ENCODE measurements at regions not wholly inside any gene's neighbourhood (a gene's known extent, or its start where the extent isn't known, plus 50 kb on each side); places are given as distances from the start of the nearest gene placed in this dataset.

- TF ChIP-seq ZNF747 (CRISPR knock-in tag; IDR thresholded peaks at IDR 0.05; ENCODE audit: borderline replicate concordance) (no peak), ZKSCAN5 (CRISPR knock-in tag; IDR thresholded peaks at IDR 0.05) (no peak), BHLHE40 (IDR thresholded peaks at IDR 0.05; ENCODE audit: low read length) (no peak), HNRNPL (IDR thresholded peaks at IDR 0.05; ENCODE audit: low read depth, low read length) (no peak), JUN (CRISPR knock-in tag; IDR thresholded peaks at IDR 0.05) (peak; percentile 56; the same call in 1 of the 2 replicates), ZNF180 (CRISPR knock-in tag; IDR thresholded peaks at IDR 0.05; ENCODE audit: borderline replicate concordance, low read depth) (no peak), ELF1 (CRISPR knock-in tag; IDR thresholded peaks at IDR 0.05) (no peak), UBTF (CRISPR knock-in tag; IDR thresholded peaks at IDR 0.05) (peak; percentile 53), ARID2 (CRISPR knock-in tag; IDR thresholded peaks at IDR 0.05; ENCODE audit: borderline replicate concordance) (peak; percentile 48; the same call in 1 of the 2 replicates), MAX (IDR thresholded peaks at IDR 0.05) (peak; percentile 24; the same call in 1 of the 2 replicates), TFE3 (CRISPR knock-in tag; IDR thresholded peaks at IDR 0.05) (peak; percentile 90), ZNF121 (CRISPR knock-in tag; IDR thresholded peaks at IDR 0.05) (peak; percentile 15; the same call in 1 of the 2 replicates), SOX13 (IDR thresholded peaks at IDR 0.05) (peak; percentile 92), SOX13 (CRISPR knock-in tag; conservative IDR thresholded peaks at IDR 0.05 in 1 of 2, IDR thresholded peaks at IDR 0.05 in 1 of 2) (peak in 1 of 2 experiments; percentile 95; a peak in 2 of 4 replicates), RFX3 (CRISPR knock-in tag; IDR thresholded peaks at IDR 0.05) (no peak), ELF3 (CRISPR knock-in tag; IDR thresholded peaks at IDR 0.05) (peak; percentile 86), SNAI1 (CRISPR knock-in tag; IDR thresholded peaks at IDR 0.05; ENCODE audit: borderline replicate concordance) (no peak), ZFP1 (CRISPR knock-in tag; IDR thresholded peaks at IDR 0.05) (no peak), RORA (CRISPR knock-in tag; IDR thresholded peaks at IDR 0.05) (no peak), MBNL3 (CRISPR knock-in tag; conservative IDR thresholded peaks at IDR 0.05) (no peak), KLF6 (CRISPR knock-in tag; IDR thresholded peaks at IDR 0.05) (no peak), SALL1 (CRISPR knock-in tag; IDR thresholded peaks at IDR 0.05) (peak; percentile 96), TAF15 (IDR thresholded peaks at IDR 0.05; ENCODE audit: low read depth, low read length, poor library complexity, severe bottlenecking) (no peak)
- TF ChIP-seq, protein P1, sequence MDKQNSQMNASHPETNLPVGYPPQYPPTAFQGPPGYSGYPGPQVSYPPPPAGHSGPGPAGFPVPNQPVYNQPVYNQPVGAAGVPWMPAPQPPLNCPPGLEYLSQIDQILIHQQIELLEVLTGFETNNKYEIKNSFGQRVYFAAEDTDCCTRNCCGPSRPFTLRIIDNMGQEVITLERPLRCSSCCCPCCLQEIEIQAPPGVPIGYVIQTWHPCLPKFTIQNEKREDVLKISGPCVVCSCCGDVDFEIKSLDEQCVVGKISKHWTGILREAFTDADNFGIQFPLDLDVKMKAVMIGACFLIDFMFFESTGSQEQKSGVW (CRISPR knock-in tag; IDR thresholded peaks at IDR 0.05; ENCODE audit: borderline replicate concordance), result no peak
- TF ChIP-seq, protein P2, sequence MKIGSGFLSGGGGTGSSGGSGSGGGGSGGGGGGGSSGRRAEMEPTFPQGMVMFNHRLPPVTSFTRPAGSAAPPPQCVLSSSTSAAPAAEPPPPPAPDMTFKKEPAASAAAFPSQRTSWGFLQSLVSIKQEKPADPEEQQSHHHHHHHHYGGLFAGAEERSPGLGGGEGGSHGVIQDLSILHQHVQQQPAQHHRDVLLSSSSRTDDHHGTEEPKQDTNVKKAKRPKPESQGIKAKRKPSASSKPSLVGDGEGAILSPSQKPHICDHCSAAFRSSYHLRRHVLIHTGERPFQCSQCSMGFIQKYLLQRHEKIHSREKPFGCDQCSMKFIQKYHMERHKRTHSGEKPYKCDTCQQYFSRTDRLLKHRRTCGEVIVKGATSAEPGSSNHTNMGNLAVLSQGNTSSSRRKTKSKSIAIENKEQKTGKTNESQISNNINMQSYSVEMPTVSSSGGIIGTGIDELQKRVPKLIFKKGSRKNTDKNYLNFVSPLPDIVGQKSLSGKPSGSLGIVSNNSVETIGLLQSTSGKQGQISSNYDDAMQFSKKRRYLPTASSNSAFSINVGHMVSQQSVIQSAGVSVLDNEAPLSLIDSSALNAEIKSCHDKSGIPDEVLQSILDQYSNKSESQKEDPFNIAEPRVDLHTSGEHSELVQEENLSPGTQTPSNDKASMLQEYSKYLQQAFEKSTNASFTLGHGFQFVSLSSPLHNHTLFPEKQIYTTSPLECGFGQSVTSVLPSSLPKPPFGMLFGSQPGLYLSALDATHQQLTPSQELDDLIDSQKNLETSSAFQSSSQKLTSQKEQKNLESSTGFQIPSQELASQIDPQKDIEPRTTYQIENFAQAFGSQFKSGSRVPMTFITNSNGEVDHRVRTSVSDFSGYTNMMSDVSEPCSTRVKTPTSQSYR (CRISPR knock-in tag; IDR thresholded peaks at IDR 0.05; ENCODE audit: borderline replicate concordance), result peak; percentile 12; the same call in 1 of the 2 replicates
Measured at GRCh38 chr12:75900781-75901254, 130.8 kb downstream of the PHLDA1 start (continued).
